ENCODE measurements at regions not wholly inside any gene's neighbourhood (a gene's known extent, or its start where the extent isn't known, plus 50 kb on each side); places are given as distances from the start of the nearest gene placed in this dataset.

- Histone ChIP-seq H3K9ac (ENCODE audit: insufficient read depth, low read depth, low read length) (no peak overlapping the region), H3K36me3 (replicated peaks in 1 of 2; ENCODE audit: control insufficient read depth in 1 of 2, insufficient read depth in 2 of 2, low read length in 2 of 2) (no peaks in the 10 kb centered on the region), H3K9me3 (ENCODE audit: low read length) (no peaks in the 10 kb centered on the region), H3K4me1 (ENCODE audit: insufficient read depth, low read length) (peaks cover 9% of the 10 kb centered on the region), H3K27me3 (ENCODE audit: control insufficient read depth in 1 of 2, insufficient read depth in 2 of 2, low read length in 2 of 2) (no peaks in the 10 kb centered on the region), H4K20me1 (ENCODE audit: insufficient read depth, low read length) (no peaks in the 10 kb centered on the region), H3K27ac (ENCODE audit: extremely low read length, insufficient read depth, low read length) (no peak overlapping the region), H3K4me3 (replicated peaks in 1 of 3; ENCODE audit: insufficient read depth in 1 of 3, low read depth in 2 of 3, low read length in 3 of 3) (no peak overlapping the region), H3K79me2 (ENCODE audit: insufficient read depth, low read length) (no peaks in the 10 kb centered on the region), H3K4me2 (ENCODE audit: low read depth, low read length) (no peak overlapping the region), H2AFZ (ENCODE audit: low read length) (no peak overlapping the region)
- ATAC-seq (no peak), FAIRE-seq (no peak), DNase-seq (ENCODE audit: low spot score) (no peak)
- no TSS peak for BruUV-seq (replicated peaks)
- ChIA-PET CTCF (ENCODE audit: low intra/inter-chr PET ratio, low total read pairs) (no interaction called here), POLR2A (no interaction called here)
- intact Hi-C loops (cut with micrococcal nuclease; ENCODE audit: unreplicated experiment) (no loop called here), in situ Hi-C loops (cut with HindIII; ENCODE audit: extremely low pct_ligation_motif_present, low pct_unique_long_range_greater_than_20kb) (no loop called here)
- 13% methylated on average over 5 of the region's 5 CpGs for WGBS (ENCODE audit: low lambda C conversion rate)
- TF ChIP-seq ETV5 (CRISPR knock-in tag; IDR thresholded peaks at IDR 0.05; ENCODE audit: borderline replicate concordance) (no peak), MIER2 (CRISPR knock-in tag; IDR thresholded peaks at IDR 0.05) (0 out of 2 replicates have a peak, but pooled peaks have one; percentile 53), REST (IDR thresholded peaks at IDR 0.05; ENCODE audit: borderline replicate concordance in 1 of 2, low read depth in 1 of 2, low read length in 2 of 2) (peak in 1 of 2 experiments; percentile 75; a peak in 3 of 4 replicates), ZNF7 (CRISPR knock-in tag; IDR thresholded peaks at IDR 0.05) (no peak)
Measured at GRCh38 chr5:68683632-68684036, 410.2 kb upstream of the SLC30A5 start.

GRCh38 chr5:68685863-68686262, 408.0 kb upstream of the SLC30A5 start:
- H2AFZ ChIP-seq (ENCODE audit: low read length), result no peak overlapping the region
- CTCF ChIA-PET (ENCODE audit: low intra/inter-chr PET ratio, low total read pairs), result no interaction called here
- POLR2A ChIA-PET, result no interaction called here
- no peaks in the 10 kb centered on the region for H4K20me1 ChIP-seq (ENCODE audit: insufficient read depth, low read length)
- WGBS (ENCODE audit: low lambda C conversion rate), result 0% methylated on average over 1 of the region's 1 CpG
- no TSS peak for BruUV-seq (replicated peaks)
- peaks cover 9% of the 10 kb centered on the region for H3K4me1 ChIP-seq (ENCODE audit: insufficient read depth, low read length)
- FAIRE-seq (no peak), ATAC-seq (no peak), DNase-seq (ENCODE audit: low spot score) (no peak)
- in situ Hi-C loops (cut with HindIII; ENCODE audit: extremely low pct_ligation_motif_present, low pct_unique_long_range_greater_than_20kb), result no loop called here
- no peaks in the 10 kb centered on the region for H3K36me3 ChIP-seq (replicated peaks in 1 of 2; ENCODE audit: control insufficient read depth in 1 of 2, insufficient read depth in 2 of 2, low read length in 2 of 2)
- no peaks in the 10 kb centered on the region for H3K79me2 ChIP-seq (ENCODE audit: insufficient read depth, low read length)
- no peaks in the 10 kb centered on the region for H3K9me3 ChIP-seq (ENCODE audit: low read length)
- H3K27ac ChIP-seq (ENCODE audit: extremely low read length, insufficient read depth, low read length), result no peak overlapping the region
- no peaks in the 10 kb centered on the region for H3K27me3 ChIP-seq (ENCODE audit: control insufficient read depth in 1 of 2, insufficient read depth in 2 of 2, low read length in 2 of 2)
- no peak overlapping the region for H3K4me3 ChIP-seq (replicated peaks in 1 of 3; ENCODE audit: insufficient read depth in 1 of 3, low read depth in 2 of 3, low read length in 3 of 3)
- no peak overlapping the region for H3K4me2 ChIP-seq (ENCODE audit: low read depth, low read length)
- H3K9ac ChIP-seq (ENCODE audit: insufficient read depth, low read depth, low read length), result no peak overlapping the region
- intact Hi-C loops (cut with micrococcal nuclease; ENCODE audit: unreplicated experiment), result no loop called here
- TF ChIP-seq ZNF235 (CRISPR knock-in tag; IDR thresholded peaks at IDR 0.05; ENCODE audit: borderline replicate concordance) (no peak), THAP7 (CRISPR knock-in tag; IDR thresholded peaks at IDR 0.05) (no peak)

Measured in HepG2 (cell line).